T-cell (primary cell): ENCODE measurements at regions not wholly inside any gene's neighbourhood (a gene's known extent, or its start where the extent isn't known, plus 50 kb on each side); places are given as distances from the start of the nearest gene placed in this dataset.

Source experiments
- ATAC-seq, 4 experiments: fragments of 200-7000 bp in 3 of 4; fragments of 150-1000 bp in 1 of 4; cut with Tn5 transposase; replicated peaks in 1 of 4; 1 replicate in 3 of 4; 2 replicates in 1 of 4; pipeline ENCODE4 v1.10.0; 2021; ENCODE audit warnings: moderate library complexity in 3 of 4, mild to moderate bottlenecking in 2 of 4, moderate number of reproducible peaks in 1 of 4
- CTCF ChIA-PET, 2 donors: fragments of 300-600 bp; sonication (Branson Sonifier 250); formaldehyde crosslinking; loops; one replicate each; lab custom pipeline; 2022; ENCODE audit warnings: antibody characterized with exemption in 2 of 2; lab: Charles Lee
- POLR2A ChIA-PET, 2 donors: fragments of 300-600 bp; sonication (Branson Sonifier 250); formaldehyde crosslinking; loops; one replicate each; lab custom pipeline; 2022; ENCODE audit warnings: antibody characterized with exemption in 2 of 2; lab: Charles Lee
- DNase-seq, 35 experiments: peaks; one replicate each; pipeline versions ENCODE4 v3.0.0 to v3.0.0-alpha.2; 2013 to 2023
- H3K27ac ChIP-seq: one replicate; pipeline ENCODE4 v1.5.1; 2013; ENCODE audit warnings: low read length
- H3K27me3 ChIP-seq, 2 experiments: replicated peaks in 1 of 2; 1 replicate in 1 of 2; 2 replicates in 1 of 2; pipeline versions ENCODE4 v1.6.1 to v1.7.0; 2013; ENCODE audit warnings: low read length in 1 of 2, mixed read lengths in 1 of 2; ENCODE audit not compliant: control insufficient read depth in 2 of 2, insufficient read depth in 2 of 2; ENCODE audit errors: extremely low read depth in 1 of 2
- H3K36me3 ChIP-seq, 2 donors: 1 replicate in 1 of 2; 2 replicates in 1 of 2; pipeline versions ENCODE4 v1.6.1 to v1.7.0; 2013; ENCODE audit warnings: low read length in 1 of 2; ENCODE audit not compliant: control insufficient read depth in 2 of 2, insufficient read depth in 1 of 2; ENCODE audit errors: extremely low read depth in 1 of 2
- H3K4me1 ChIP-seq, 2 experiments: 1 replicate in 1 of 2; 2 replicates in 1 of 2; pipeline versions ENCODE4 v1.6.1 to v1.7.0; 2013; ENCODE audit warnings: low read length in 2 of 2, mixed read lengths in 1 of 2; ENCODE audit not compliant: insufficient read depth in 2 of 2, control insufficient read depth in 1 of 2; ENCODE audit errors: extremely low read depth in 1 of 2
- H3K4me3 ChIP-seq, 2 donors: 1 replicate in 1 of 2; 2 replicates in 1 of 2; pipeline versions ENCODE4 v1.5.1 to v1.7.0; 2013; ENCODE audit warnings: mild to moderate bottlenecking in 2 of 2, low read length in 1 of 2, moderate library complexity in 1 of 2; ENCODE audit not compliant: control insufficient read depth in 1 of 2; ENCODE audit errors: extremely low read depth in 1 of 2
- H3K9me3 ChIP-seq: 2 replicates; pipeline ENCODE4 v1.7.0; 2013
- H3K27ac Mint-ChIP-seq, 2 donors: one replicate each; pipeline ENCODE4 v1.8.0; 2020 to 2021; ENCODE audit warnings: mild to moderate bottlenecking in 2 of 2, mixed read lengths in 2 of 2
- H3K27me3 Mint-ChIP-seq, 2 donors: one replicate each; pipeline ENCODE4 v1.8.0; 2021 to 2022; ENCODE audit warnings: mixed read lengths in 2 of 2
- H3K36me3 Mint-ChIP-seq: one replicate; pipeline ENCODE4 v1.8.0; 2021; ENCODE audit warnings: mixed read lengths
- H3K4me1 Mint-ChIP-seq, 3 donors: one replicate each; pipeline ENCODE4 v1.8.0; 2020 to 2022; ENCODE audit warnings: mixed read lengths in 3 of 3, mild to moderate bottlenecking in 1 of 3
- H3K4me3 Mint-ChIP-seq, 3 donors: one replicate each; pipeline ENCODE4 v1.8.0; 2020 to 2022; ENCODE audit warnings: mild to moderate bottlenecking in 3 of 3, mixed read lengths in 3 of 3, moderate library complexity in 3 of 3
- H3K9me3 Mint-ChIP-seq, 3 donors: one replicate each; pipeline ENCODE4 v1.8.0; 2020 to 2022; ENCODE audit warnings: mixed read lengths in 3 of 3
- whole genome bisulfite sequencing: methylation state at CpG from one replicate; pipeline ENCODE4 v1.1.5; 2013; ENCODE audit warnings: missing lambda C conversion rate; ENCODE audit not compliant: insufficient coverage; 5-methylcytosine and 5-hydroxymethylcytosine counted together

- no peak for ATAC-seq
These were observed 122.2 kb upstream of the PDE5A start for GRCh38 chr4:119750771-119751170.

GRCh38 chr4:119750048-119750447 is 121.4 kb upstream of the PDE5A start:
- no peak overlapping the region for H3K4me3 ChIP-seq
- no peak for ATAC-seq
- Mint-ChIP-seq H3K27me3 (peaks cover 2 to 5% of the 10 kb centered on the region in 2 donors), H3K9me3 (no peaks in the 10 kb centered on the region), H3K27ac (no peak overlapping the region), H3K4me3 (no peak overlapping the region), H3K4me1 (no peaks in the 10 kb centered on the region), H3K36me3 (no peaks in the 10 kb centered on the region)
- H3K4me1 ChIP-seq: no peaks in the 10 kb centered on the region
- no peaks in the 10 kb centered on the region for H3K27me3 ChIP-seq
- H3K36me3 ChIP-seq: no peaks in the 10 kb centered on the region
- no peaks in the 10 kb centered on the region for H3K9me3 ChIP-seq
- CTCF ChIA-PET: interaction anchor here in 1 of 2 donors (1.0 kb wide), 1 partner anchor 87 kb away, joined by 3 read pairs; no protein-coding TSS in a partner anchor
- POLR2A ChIA-PET: no interaction called here
- no peak overlapping the region for H3K27ac ChIP-seq
- DNase-seq: no peak

More at GRCh38 chr4:119750771-119751170, 122.2 kb upstream of the PDE5A start:
- WGBS: no CpG with 5 or more reads among the region's 1 CpG
- H3K27me3 ChIP-seq: no peaks in the 10 kb centered on the region
- H3K9me3 Mint-ChIP-seq: no peaks in the 10 kb centered on the region
- no peak overlapping the region for H3K27ac Mint-ChIP-seq
- no peaks in the 10 kb centered on the region for H3K36me3 ChIP-seq
- peaks cover 0 to 5% of the 10 kb centered on the region in 2 donors for H3K27me3 Mint-ChIP-seq
- CTCF ChIA-PET: no interaction called here
- H3K36me3 Mint-ChIP-seq: no peaks in the 10 kb centered on the region
- DNase-seq: no peak
- no peak overlapping the region for H3K4me3 ChIP-seq
- H3K4me3 Mint-ChIP-seq: no peak overlapping the region
- no peak overlapping the region for H3K27ac ChIP-seq
- POLR2A ChIA-PET: no interaction called here
- H3K9me3 ChIP-seq: no peaks in the 10 kb centered on the region
- H3K4me1 ChIP-seq: no peaks in the 10 kb centered on the region
- no peaks in the 10 kb centered on the region for H3K4me1 Mint-ChIP-seq

- no peaks in the 10 kb centered on the region for H3K9me3 ChIP-seq
- DNase-seq (no peak), ATAC-seq (no peak)
- H3K4me3 Mint-ChIP-seq: no peak overlapping the region
- no peaks in the 10 kb centered on the region for H3K4me1 ChIP-seq
- H3K36me3 Mint-ChIP-seq: no peaks in the 10 kb centered on the region
- H3K27ac Mint-ChIP-seq: no peak overlapping the region
- H3K9me3 Mint-ChIP-seq: no peaks in the 10 kb centered on the region
- H3K4me3 ChIP-seq: no peak overlapping the region
- ChIA-PET CTCF (no interaction called here), POLR2A (no interaction called here)
- H3K27ac ChIP-seq: no peak overlapping the region
- 60% methylated on average over 2 of the region's 2 CpGs for WGBS
- H3K27me3 Mint-ChIP-seq: peaks cover 5 to 11% of the 10 kb centered on the region in 2 donors
- H3K4me1 Mint-ChIP-seq: no peaks in the 10 kb centered on the region
- H3K27me3 ChIP-seq: no peaks in the 10 kb centered on the region
- H3K36me3 ChIP-seq: no peaks in the 10 kb centered on the region
These were observed 120.2 kb upstream of the PDE5A start for GRCh38 chr4:119748853-119749252.

- ChIA-PET CTCF (interaction anchor here (0.6 to 0.7 kb wide), 3 partner anchors 59 to 200 kb away, joined by 5 to 10 read pairs (median 5); no protein-coding TSS in a partner anchor), POLR2A (no interaction called here)
- no peak overlapping the region for H3K27ac Mint-ChIP-seq
- Histone ChIP-seq H3K36me3 (no peaks in the 10 kb centered on the region), H3K4me3 (no peak overlapping the region), H3K27me3 (no peaks in the 10 kb centered on the region), H3K4me1 (no peaks in the 10 kb centered on the region), H3K9me3 (no peaks in the 10 kb centered on the region), H3K27ac (no peak overlapping the region)
- H3K4me1 Mint-ChIP-seq: no peaks in the 10 kb centered on the region
- ATAC-seq (no peak), DNase-seq (no peak)
- H3K27me3 Mint-ChIP-seq: peaks cover 10 to 19% of the 10 kb centered on the region in 2 donors
- H3K36me3 Mint-ChIP-seq: no peaks in the 10 kb centered on the region
- WGBS: 100% methylated on average over 3 of the region's 3 CpGs
- no peak overlapping the region for H3K4me3 Mint-ChIP-seq
- no peaks in the 10 kb centered on the region for H3K9me3 Mint-ChIP-seq
These were observed 118.3 kb upstream of the PDE5A start for GRCh38 chr4:119746951-119747350.

GRCh38 chr4:119745351-119745750 is 116.7 kb upstream of the PDE5A start:
- no CpG with 5 or more reads among the region's 1 CpG for WGBS
- ATAC-seq: no peak

GRCh38 chr4:119744580-119744979 is 116.0 kb upstream of the PDE5A start:
- peaks cover 14 to 22% of the 10 kb centered on the region in 2 donors for H3K27me3 Mint-ChIP-seq

More at GRCh38 chr4:119745351-119745750, 116.7 kb upstream of the PDE5A start:
- H3K9me3 Mint-ChIP-seq: no peaks in the 10 kb centered on the region
- peaks cover 14 to 22% of the 10 kb centered on the region in 2 donors for H3K27me3 Mint-ChIP-seq
- no peak overlapping the region for H3K4me3 ChIP-seq
- no peaks in the 10 kb centered on the region for H3K4me1 ChIP-seq
- H3K4me3 Mint-ChIP-seq: no peak overlapping the region
- H3K9me3 ChIP-seq: no peaks in the 10 kb centered on the region
- no peaks in the 10 kb centered on the region for H3K36me3 ChIP-seq
- no peaks in the 10 kb centered on the region for H3K36me3 Mint-ChIP-seq
- H3K27me3 ChIP-seq: no peaks in the 10 kb centered on the region
- CTCF ChIA-PET: no interaction called here
- H3K27ac Mint-ChIP-seq: no peak overlapping the region
- H3K27ac ChIP-seq: no peak overlapping the region
- no peak for DNase-seq
- POLR2A ChIA-PET: no interaction called here
- no peaks in the 10 kb centered on the region for H3K4me1 Mint-ChIP-seq

GRCh38 chr4:119743644-119744043 is 115.0 kb upstream of the PDE5A start:
- no peak for DNase-seq
- ATAC-seq: no peak
- no peak overlapping the region for H3K4me3 Mint-ChIP-seq
- Histone ChIP-seq H3K9me3 (no peaks in the 10 kb centered on the region), H3K36me3 (no peaks in the 10 kb centered on the region), H3K27ac (no peak overlapping the region), H3K27me3 (no peaks in the 10 kb centered on the region), H3K4me1 (no peaks in the 10 kb centered on the region), H3K4me3 (no peak overlapping the region)
- H3K9me3 Mint-ChIP-seq: no peaks in the 10 kb centered on the region
- no peak overlapping the region for H3K27ac Mint-ChIP-seq
- CTCF ChIA-PET: no interaction called here
- no peaks in the 10 kb centered on the region for H3K4me1 Mint-ChIP-seq
- POLR2A ChIA-PET: no interaction called here
- no CpG with 5 or more reads among the region's 2 CpGs for WGBS
- no peaks in the 10 kb centered on the region for H3K36me3 Mint-ChIP-seq
- H3K27me3 Mint-ChIP-seq: peaks cover 14 to 22% of the 10 kb centered on the region in 2 donors

More at GRCh38 chr4:119744580-119744979, 116.0 kb upstream of the PDE5A start:
- WGBS: 38% methylated on average over 1 of the region's 3 CpGs
- H3K4me3 Mint-ChIP-seq: no peak overlapping the region
- no peak overlapping the region for H3K27ac ChIP-seq
- no peaks in the 10 kb centered on the region for H3K4me1 ChIP-seq
- no peaks in the 10 kb centered on the region for H3K4me1 Mint-ChIP-seq
- CTCF ChIA-PET: interaction anchor here in 1 of 2 donors (0.5 kb wide), 1 partner anchor 74 kb away, joined by 4 read pairs; no protein-coding TSS in a partner anchor
- H3K9me3 ChIP-seq: no peaks in the 10 kb centered on the region
- POLR2A ChIA-PET: no interaction called here
- no peak overlapping the region for H3K4me3 ChIP-seq
- H3K27me3 ChIP-seq: no peaks in the 10 kb centered on the region
- no peak overlapping the region for H3K27ac Mint-ChIP-seq
- DNase-seq: no peak
- no peaks in the 10 kb centered on the region for H3K36me3 ChIP-seq
- no peaks in the 10 kb centered on the region for H3K9me3 Mint-ChIP-seq
- ATAC-seq: no peak
- no peaks in the 10 kb centered on the region for H3K36me3 Mint-ChIP-seq
